Neural cell (in vitro differentiated cells): ENCODE measurements at regions not wholly inside any gene's neighbourhood (a gene's known extent, or its start where the extent isn't known, plus 50 kb on each side); places are given as distances from the start of the nearest gene placed in this dataset.

Experiments used
- H2AFZ ChIP-seq: fragments of 200-600, 300-800 bp; sonication (generic), shearing (Covaris generic); 2 replicates; pipeline ENCODE4 v1.6.0; 2014; ENCODE audit warnings: low read depth, mild to moderate bottlenecking, antibody characterized with exemption, low read length, moderate library complexity
- H3F3A ChIP-seq: fragments of 200-600 bp; shearing (Covaris generic); 2 replicates; pipeline ENCODE4 v1.6.1; 2016; ENCODE audit warnings: mild to moderate bottlenecking, moderate library complexity, mixed read lengths, antibody characterized with exemption, low read length; ENCODE audit not compliant: insufficient read depth, poor library complexity, severe bottlenecking
- H3K27ac ChIP-seq: fragments of 200-600, 300-800 bp; sonication (generic), shearing (Covaris generic); 2 replicates; pipeline ENCODE4 v1.5.1; 2014; ENCODE audit warnings: mild to moderate bottlenecking, low read length, moderate library complexity
- H3K27me3 ChIP-seq: fragments of 300-800, 200-600 bp; sonication (generic), shearing (Covaris generic); 2 replicates; pipeline ENCODE4 v1.6.0; 2014; ENCODE audit warnings: mild to moderate bottlenecking, low read depth, low read length, moderate library complexity; ENCODE audit not compliant: insufficient read depth
- H3K36me3 ChIP-seq: fragments of 300-800, 200-600 bp; sonication (generic), shearing (Covaris generic); 2 replicates; pipeline ENCODE4 v1.5.1; 2014; ENCODE audit warnings: mild to moderate bottlenecking, antibody characterized with exemption, low read length, moderate library complexity; ENCODE audit not compliant: insufficient read depth
- H3K4me2 ChIP-seq: fragments of 300-800, 200-600 bp; sonication (generic), shearing (Covaris generic); 2 replicates; pipeline ENCODE4 v1.6.0; 2014; ENCODE audit warnings: mild to moderate bottlenecking, low read length
- H3K4me3 ChIP-seq: fragments of 300-800, 200-600 bp; sonication (generic), shearing (Covaris generic); 2 replicates; pipeline ENCODE4 v1.5.1; 2014; ENCODE audit warnings: mild to moderate bottlenecking, low read length, moderate library complexity
- H3K79me2 ChIP-seq: fragments of 200-600 bp; shearing (Covaris generic); replicated peaks from 2 replicates; pipeline ENCODE4 v1.6.0; 2014; ENCODE audit warnings: mild to moderate bottlenecking, low read length, moderate library complexity; ENCODE audit not compliant: insufficient read depth
- H3K9ac ChIP-seq: fragments of 300-800, 200-600 bp; sonication (generic), shearing (Covaris generic); 2 replicates; pipeline ENCODE4 v1.6.1; 2016; ENCODE audit warnings: mild to moderate bottlenecking, low read length, mixed read lengths
- H3K9me2 ChIP-seq: fragments of 200-600 bp; shearing (Covaris generic); 2 replicates; pipeline ENCODE4 v1.6.1; 2016; ENCODE audit warnings: mild to moderate bottlenecking, low read length, mixed read lengths; ENCODE audit not compliant: insufficient read depth
- H3K9me3 ChIP-seq: fragments of 200-600, 300-800 bp; sonication (generic), shearing (Covaris generic); 2 replicates; pipeline ENCODE4 v1.6.1; 2016; ENCODE audit warnings: mild to moderate bottlenecking, mixed run types, low read length, moderate library complexity, mixed read lengths
- H4K20me1 ChIP-seq: fragments of 200-600 bp; shearing (Covaris generic); 2 replicates; pipeline ENCODE4 v1.6.1; 2016; ENCODE audit warnings: mild to moderate bottlenecking, mixed run types; ENCODE audit not compliant: insufficient read depth
- CTCF ChIP-seq: fragments of 450-650 bp; IDR thresholded peaks from 2 replicates; pipeline ENCODE4 v1.5.1; 2014; ENCODE audit warnings: antibody characterized with exemption, mild to moderate bottlenecking, moderate library complexity; ENCODE audit not compliant: poor library complexity, severe bottlenecking
- EP300 ChIP-seq: fragments of 450-650 bp; conservative IDR thresholded peaks from 2 replicates; pipeline ENCODE4 v1.6.1; 2014; ENCODE audit warnings: antibody characterized with exemption, mild to moderate bottlenecking, moderate library complexity; ENCODE audit not compliant: poor library complexity, severe bottlenecking
- EZH2 ChIP-seq: fragments of 200-600, 300-800 bp; shearing (Covaris generic), sonication (generic); IDR thresholded peaks from 2 replicates; pipeline ENCODE4 v1.6.1; 2014; ENCODE audit warnings: antibody characterized with exemption, low read length, borderline replicate concordance, mild to moderate bottlenecking; ENCODE audit not compliant: insufficient read depth, poor library complexity, severe bottlenecking
- MXI1 ChIP-seq: fragments of 450-650 bp; conservative IDR thresholded peaks from 2 replicates; pipeline ENCODE4 v1.6.1; 2014; ENCODE audit warnings: antibody characterized with exemption, mild to moderate bottlenecking; ENCODE audit not compliant: poor library complexity, severe bottlenecking
- POLR2AphosphoS5 ChIP-seq: IDR thresholded peaks from 2 replicates; pipeline ENCODE4 v1.6.1; 2012
- RAD21 ChIP-seq: fragments of 450-650 bp; conservative IDR thresholded peaks from 2 replicates; pipeline ENCODE4 v1.6.1; 2014; ENCODE audit warnings: antibody characterized with exemption, mild to moderate bottlenecking, moderate library complexity
- REST ChIP-seq: IDR thresholded peaks from 2 replicates; pipeline ENCODE4 v1.6.1; 2012; ENCODE audit warnings: borderline replicate concordance
- SMC3 ChIP-seq: fragments of 450-650 bp; conservative IDR thresholded peaks from 2 replicates; pipeline ENCODE4 v1.6.1; 2014; ENCODE audit warnings: antibody characterized with exemption, mild to moderate bottlenecking, moderate library complexity; ENCODE audit not compliant: poor library complexity
- TAF1 ChIP-seq: IDR thresholded peaks from 2 replicates; pipeline ENCODE4 v1.6.1; 2012; ENCODE audit warnings: low read depth

- Histone ChIP-seq H3K27me3 (no peaks in the 10 kb centered on the region), H3F3A (no peaks in the 10 kb centered on the region), H3K27ac (no peak overlapping the region), H4K20me1 (no peaks in the 10 kb centered on the region), H3K4me2 (no peak overlapping the region), H3K4me3 (no peak overlapping the region), H3K9me2 (no peaks in the 10 kb centered on the region), H2AFZ (no peak overlapping the region), H3K9me3 (peaks cover 4% of the 10 kb centered on the region), H3K79me2 (no peaks in the 10 kb centered on the region), H3K36me3 (no peaks in the 10 kb centered on the region), H3K9ac (no peak overlapping the region)
- TF ChIP-seq EP300 (no peak), POLR2AphosphoS5 (no peak), SMC3 (no peak), MXI1 (no peak), EZH2 (no peak), TAF1 (no peak), CTCF (no peak), REST (no peak), RAD21 (no peak)
Measured at GRCh38 chr16:5468488-5468887, 370.9 kb upstream of the EEF2KMT start.

DNA sequence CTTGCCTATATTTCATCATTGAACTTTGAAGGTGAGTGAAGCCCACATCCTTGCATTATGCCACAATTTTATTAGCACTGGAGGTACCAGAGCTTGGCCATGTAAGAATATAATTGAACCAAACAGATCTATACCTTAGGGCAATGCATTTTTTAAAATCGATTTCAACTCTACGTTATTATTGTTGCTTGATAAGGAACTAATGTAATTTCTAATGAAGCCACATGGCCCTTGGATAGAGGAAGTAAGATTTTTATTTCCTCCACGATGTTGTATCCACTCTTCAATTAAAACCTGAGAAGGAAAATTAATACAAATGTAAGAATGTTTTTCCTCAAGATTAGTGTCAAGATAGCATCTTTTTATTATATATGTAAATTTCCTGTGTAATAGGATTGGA is 370.0 kb upstream of the EEF2KMT start:
- Histone ChIP-seq H4K20me1 (no peaks in the 10 kb centered on the region), H3K27ac (no peak overlapping the region), H3K4me3 (no peak overlapping the region), H3F3A (no peaks in the 10 kb centered on the region), H3K9ac (no peak overlapping the region), H3K27me3 (no peaks in the 10 kb centered on the region), H2AFZ (no peak overlapping the region), H3K4me2 (no peak overlapping the region), H3K79me2 (no peaks in the 10 kb centered on the region), H3K9me3 (peaks cover 4% of the 10 kb centered on the region), H3K36me3 (no peaks in the 10 kb centered on the region), H3K9me2 (no peaks in the 10 kb centered on the region)
- TF ChIP-seq MXI1 (no peak), TAF1 (no peak), REST (no peak), RAD21 (no peak), SMC3 (no peak), CTCF (no peak), EZH2 (no peak), POLR2AphosphoS5 (no peak), EP300 (no peak)
